HEK293 (cell line): ENCODE measurements at regions not wholly inside any gene's neighbourhood (a gene's known extent, or its start where the extent isn't known, plus 50 kb on each side); places are given as distances from the start of the nearest gene placed in this dataset.

Source experiments
- CTCF ChIP-seq: fragments of 450-650 bp; formaldehyde crosslinking; IDR thresholded peaks from 2 replicates; pipeline ENCODE4 v1.5.1; 2016; ENCODE audit warnings: missing biosample characterization, missing genetic modification characterization
- HOXA7 ChIP-seq: sonication (generic); formaldehyde crosslinking; IDR thresholded peaks from 2 replicates; pipeline ENCODE4 v1.8.1; 2022; ENCODE audit warnings: missing genetic modification reagents, borderline replicate concordance
- REST ChIP-seq: fragments of 450-650 bp; formaldehyde crosslinking; IDR thresholded peaks from 2 replicates; pipeline ENCODE4 v1.5.1; 2016; ENCODE audit warnings: missing biosample characterization, missing genetic modification characterization
- ZNF292 ChIP-seq: fragments of 450-650 bp; formaldehyde crosslinking; IDR thresholded peaks from 2 replicates; pipeline ENCODE4 v1.5.1; 2016; ENCODE audit warnings: low read depth, missing biosample characterization, missing genetic modification characterization, borderline replicate concordance
- ZNF449 ChIP-seq: fragments of 450-650 bp; formaldehyde crosslinking; IDR thresholded peaks from 2 replicates; pipeline ENCODE4 v1.5.1; 2017; ENCODE audit warnings: missing biosample characterization, mild to moderate bottlenecking, missing genetic modification characterization, moderate library complexity
- ZSCAN18 ChIP-seq: fragments of 450-650 bp; formaldehyde crosslinking; IDR thresholded peaks from 2 replicates; pipeline ENCODE4 v1.5.1; 2016; ENCODE audit warnings: missing biosample characterization, missing genetic modification characterization

- no peak for TF ChIP-seq ZSCAN18 (tag by site-specific recombination)
- no peak for TF ChIP-seq REST (tag by site-specific recombination)
- TF ChIP-seq CTCF: no peak
- TF ChIP-seq ZNF292: no peak
- TF ChIP-seq ZNF449 (tag by site-specific recombination): no peak
- no peak for TF ChIP-seq HOXA7 (CRISPR knock-in tag)
Observed at GRCh38 chr11:92557879-92558278, 333.3 kb downstream of the FAT3 start.
